ENCODE measurements at regions not wholly inside any gene's neighbourhood (a gene's known extent, or its start where the extent isn't known, plus 50 kb on each side); places are given as distances from the start of the nearest gene placed in this dataset.

GRCh38 chr7:132666774-132667172 lies 90.5 kb upstream of the PLXNA4 start:
- TF ChIP-seq POLR2AphosphoS5 (IDR thresholded peaks at IDR 0.05; ENCODE audit: low read depth) (no peak), CTCF (conservative IDR thresholded peaks at IDR 0.05; ENCODE audit: low read depth in 2 of 2) (no peak), EZH2phosphoT487 (IDR thresholded peaks at IDR 0.05; ENCODE audit: unreplicated experiment) (no peak), EZH2 (IDR thresholded peaks at IDR 0.05; ENCODE audit: low read depth, unreplicated experiment) (no peak), JUNB (IDR thresholded peaks at IDR 0.05; ENCODE audit: unreplicated experiment) (no peak), REST (IDR thresholded peaks at IDR 0.05; ENCODE audit: unreplicated experiment) (no peak), ZNF331 (CRISPR knock-in tag; IDR thresholded peaks at IDR 0.05; ENCODE audit: low read depth) (no peak), NANOG (IDR thresholded peaks at IDR 0.05; ENCODE audit: borderline replicate concordance) (no peak), CREB1 (CRISPR knock-in tag; IDR thresholded peaks at IDR 0.05; ENCODE audit: low read depth) (no peak), STAT1 (IDR thresholded peaks at IDR 0.05; ENCODE audit: unreplicated experiment) (no peak), ZNF114 (CRISPR knock-in tag; IDR thresholded peaks at IDR 0.05) (no peak), ETS1 (IDR thresholded peaks at IDR 0.05) (no peak)

Measured in GM23338 (cell line).